Keratinocyte (primary cell): ENCODE measurements at regions not wholly inside any gene's neighbourhood (a gene's known extent, or its start where the extent isn't known, plus 50 kb on each side); places are given as distances from the start of the nearest gene placed in this dataset.

ENCODE experiments used
- DNase-seq: peaks from one replicate; pipeline ENCODE4 v3.0.0-alpha.2; 2011; ENCODE audit warnings: low read depth, missing footprints, low spot score
- FAIRE-seq: peaks from 2 replicates; lab custom pipeline; 2011; peaks lifted over from hg19 to GRCh38; lab: Jason Lieb, UNC
- H2AFZ ChIP-seq: 2 replicates; pipeline ENCODE4 v1.6.0; 2012; ENCODE audit warnings: low read length, control low read depth, inconsistent platforms; ENCODE audit not compliant: control insufficient read depth
- H3K27ac ChIP-seq: 2 replicates; pipeline ENCODE4 v1.5.1; 2011; ENCODE audit warnings: low read length; ENCODE audit not compliant: control insufficient read depth, insufficient read depth
- H3K27me3 ChIP-seq: 3 replicates; pipeline ENCODE4 v1.6.0; 2011; ENCODE audit warnings: low read length; ENCODE audit not compliant: control insufficient read depth, insufficient read depth; ENCODE audit errors: extremely low read depth
- H3K36me3 ChIP-seq, 2 experiments: 2 replicates in 1 of 2; 3 replicates in 1 of 2; pipeline ENCODE4 v1.5.1; 2011; ENCODE audit warnings: low read length in 2 of 2, mild to moderate bottlenecking in 1 of 2; ENCODE audit not compliant: control insufficient read depth in 2 of 2, insufficient read depth in 2 of 2; ENCODE audit errors: extremely low read depth in 1 of 2
- H3K4me1 ChIP-seq: 3 replicates; pipeline ENCODE4 v1.5.1; 2011; ENCODE audit warnings: low read length; ENCODE audit not compliant: control insufficient read depth, insufficient read depth; ENCODE audit errors: extremely low read depth
- H3K4me2 ChIP-seq: 3 replicates; pipeline ENCODE4 v1.6.0; 2011; ENCODE audit warnings: low read depth, low read length; ENCODE audit not compliant: control insufficient read depth, insufficient read depth; ENCODE audit errors: extremely low read depth
- H3K4me3 ChIP-seq, 3 experiments: fragments of 200-600 bp in 1 of 3; sonication (generic) in 1 of 3; 2 replicates in 2 of 3; 3 replicates in 1 of 3; pipeline ENCODE4 v1.5.1; 2011 to 2016; ENCODE audit warnings: low read length in 3 of 3, mild to moderate bottlenecking in 3 of 3, control low read depth in 2 of 3, inconsistent platforms in 1 of 3, low read depth in 1 of 3, mixed read lengths in 1 of 3, mixed run types in 1 of 3, moderate library complexity in 1 of 3; ENCODE audit not compliant: control insufficient read depth in 2 of 3, insufficient read depth in 2 of 3; ENCODE audit errors: extremely low read depth in 1 of 3
- H3K79me2 ChIP-seq: 2 replicates; pipeline ENCODE4 v1.6.0; 2012; ENCODE audit warnings: low read length; ENCODE audit not compliant: control insufficient read depth, insufficient read depth
- H3K9ac ChIP-seq: 3 replicates; pipeline ENCODE4 v1.6.0; 2011; ENCODE audit warnings: low read length; ENCODE audit not compliant: control insufficient read depth, insufficient read depth; ENCODE audit errors: extremely low read depth
- H3K9me1 ChIP-seq: 3 replicates; pipeline ENCODE4 v1.6.0; 2011; ENCODE audit warnings: low read length; ENCODE audit not compliant: control insufficient read depth, insufficient read depth; ENCODE audit errors: extremely low read depth
- H3K9me3 ChIP-seq: 2 replicates; pipeline ENCODE4 v1.5.1; 2012; ENCODE audit warnings: low read depth, low read length; ENCODE audit not compliant: control insufficient read depth
- H4K20me1 ChIP-seq: 3 replicates; pipeline ENCODE4 v1.6.0; 2011; ENCODE audit warnings: low read length; ENCODE audit not compliant: control insufficient read depth, insufficient read depth; ENCODE audit errors: extremely low read depth
- EZH2 ChIP-seq: IDR thresholded peaks from one replicate; pipeline ENCODE4 v1.6.1; 2012; ENCODE audit warnings: inconsistent platforms, mild to moderate bottlenecking, low read length, moderate library complexity
- dilution Hi-C: fragments of 300-500 bp; cut with MboI; formaldehyde crosslinking; loops from one replicate; pipeline ENCODE4 v1.7.0; 2020; ENCODE audit warnings: low sequenced_read_pairs; ENCODE audit not compliant: extremely low pct_ligation_motif_present
- TF ChIP-seq, protein P1 (sequence below), 3 experiments: IDR thresholded peaks in 1 of 3; conservative IDR thresholded peaks in 1 of 3; optimal IDR thresholded peaks in 1 of 3; 2 replicates in 2 of 3; 3 replicates in 1 of 3; pipeline versions ENCODE3 to v1.5.1; 2011; ENCODE audit warnings: low read length in 3 of 3, mild to moderate bottlenecking in 3 of 3, moderate library complexity in 2 of 3, control low read depth in 1 of 3, inconsistent platforms in 1 of 3; ENCODE audit not compliant: insufficient read depth in 2 of 3; ENCODE audit errors: extremely low read depth in 1 of 3

- TF ChIP-seq EZH2 = no peak
- TF ChIP-seq, protein P1, sequence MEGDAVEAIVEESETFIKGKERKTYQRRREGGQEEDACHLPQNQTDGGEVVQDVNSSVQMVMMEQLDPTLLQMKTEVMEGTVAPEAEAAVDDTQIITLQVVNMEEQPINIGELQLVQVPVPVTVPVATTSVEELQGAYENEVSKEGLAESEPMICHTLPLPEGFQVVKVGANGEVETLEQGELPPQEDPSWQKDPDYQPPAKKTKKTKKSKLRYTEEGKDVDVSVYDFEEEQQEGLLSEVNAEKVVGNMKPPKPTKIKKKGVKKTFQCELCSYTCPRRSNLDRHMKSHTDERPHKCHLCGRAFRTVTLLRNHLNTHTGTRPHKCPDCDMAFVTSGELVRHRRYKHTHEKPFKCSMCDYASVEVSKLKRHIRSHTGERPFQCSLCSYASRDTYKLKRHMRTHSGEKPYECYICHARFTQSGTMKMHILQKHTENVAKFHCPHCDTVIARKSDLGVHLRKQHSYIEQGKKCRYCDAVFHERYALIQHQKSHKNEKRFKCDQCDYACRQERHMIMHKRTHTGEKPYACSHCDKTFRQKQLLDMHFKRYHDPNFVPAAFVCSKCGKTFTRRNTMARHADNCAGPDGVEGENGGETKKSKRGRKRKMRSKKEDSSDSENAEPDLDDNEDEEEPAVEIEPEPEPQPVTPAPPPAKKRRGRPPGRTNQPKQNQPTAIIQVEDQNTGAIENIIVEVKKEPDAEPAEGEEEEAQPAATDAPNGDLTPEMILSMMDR (optimal IDR thresholded peaks at IDR 0.05 in 1 of 3, IDR thresholded peaks at IDR 0.05 in 1 of 3, conservative IDR thresholded peaks at IDR 0.05 in 1 of 3; ENCODE audit: extremely low read depth in 1 of 3, insufficient read depth in 2 of 3, low read length in 3 of 3) = peak; percentile 56 to 75 (median 59)
- no peaks in the 10 kb centered on the region for H3K36me3 ChIP-seq
- no peak for DNase-seq
- no peaks in the 10 kb centered on the region for H3K79me2 ChIP-seq
- no peak overlapping the region for H3K4me3 ChIP-seq
- H3K4me1 ChIP-seq = no peaks in the 10 kb centered on the region
- no peak for FAIRE-seq
- H3K27ac ChIP-seq = no peak overlapping the region
- H3K27me3 ChIP-seq = no peaks in the 10 kb centered on the region
- no peak overlapping the region for H3K4me2 ChIP-seq
- dilution Hi-C loops = no loop called here
- H2AFZ ChIP-seq = no peak overlapping the region
- no peaks in the 10 kb centered on the region for H4K20me1 ChIP-seq
- no peak overlapping the region for H3K9ac ChIP-seq
- H3K9me1 ChIP-seq = no peaks in the 10 kb centered on the region
- H3K9me3 ChIP-seq = no peaks in the 10 kb centered on the region
Observed at GRCh38 chr4:56129431-56129861, 180.7 kb downstream of the CEP135 start.

DNA sequence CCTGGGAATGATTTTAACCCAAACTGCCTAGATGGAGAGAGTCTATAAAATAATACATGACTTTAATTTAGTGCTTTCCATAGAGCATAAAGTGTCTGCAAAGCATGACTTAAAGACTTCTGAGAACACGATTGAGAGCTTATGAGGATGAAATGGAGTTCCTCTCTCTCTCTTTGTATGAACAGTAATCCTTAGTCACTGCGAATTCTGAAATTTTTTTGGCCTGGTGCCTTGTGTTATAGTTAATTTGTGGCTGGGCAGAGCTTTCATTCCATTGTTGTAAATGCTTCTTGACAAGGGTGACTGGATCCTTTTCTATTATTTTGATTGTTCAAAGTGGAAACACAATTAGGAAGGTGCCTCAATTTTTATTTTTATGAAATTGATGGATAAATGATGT lies 179.5 kb downstream of the CEP135 start:
- Histone ChIP-seq H3K4me1 (no peaks in the 10 kb centered on the region), H3K79me2 (no peaks in the 10 kb centered on the region), H3K27me3 (no peaks in the 10 kb centered on the region), H2AFZ (no peak overlapping the region), H3K9ac (no peak overlapping the region), H3K9me1 (no peaks in the 10 kb centered on the region), H3K27ac (no peak overlapping the region), H3K4me2 (no peak overlapping the region), H3K9me3 (no peaks in the 10 kb centered on the region), H3K4me3 (no peak overlapping the region), H3K36me3 (no peaks in the 10 kb centered on the region), H4K20me1 (no peaks in the 10 kb centered on the region)
- no peak for DNase-seq
- no peak for TF ChIP-seq EZH2
- TF ChIP-seq, protein P1 (optimal IDR thresholded peaks at IDR 0.05 in 1 of 3, IDR thresholded peaks at IDR 0.05 in 1 of 3, conservative IDR thresholded peaks at IDR 0.05 in 1 of 3; ENCODE audit: extremely low read depth in 1 of 3, insufficient read depth in 2 of 3, low read length in 3 of 3) = no peak
- dilution Hi-C loops = no loop called here
- no peak for FAIRE-seq
